ENCODE measurements at regions not wholly inside any gene's neighbourhood (a gene's known extent, or its start where the extent isn't known, plus 50 kb on each side); places are given as distances from the start of the nearest gene placed in this dataset.

DNA sequence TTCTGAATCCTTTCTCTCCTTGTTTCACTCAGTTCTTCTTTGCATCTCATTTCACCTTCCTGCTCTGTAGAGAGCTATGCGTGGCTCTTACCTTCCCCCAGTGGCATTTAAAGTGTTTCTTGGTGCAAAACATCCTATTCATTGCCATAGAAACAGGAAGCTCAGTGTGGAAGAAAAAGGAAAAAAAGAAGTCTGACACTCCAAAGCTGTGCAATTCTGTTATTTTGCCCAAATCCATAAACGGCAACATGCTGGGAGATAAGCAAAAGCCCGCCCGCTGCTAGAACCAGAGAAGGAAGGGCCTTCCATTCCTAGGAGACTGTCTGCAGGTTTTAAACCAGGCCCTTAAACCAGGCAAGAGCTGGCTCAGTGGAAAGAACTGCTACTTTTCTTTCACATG is 247.1 kb downstream of the HIVEP2 start:
- H3K36me3 ChIP-seq (ENCODE audit: control insufficient read depth in 2 of 2, insufficient read depth in 2 of 2, low read length in 2 of 2): no peaks in the 10 kb centered on the region
- H3K27me3 ChIP-seq (ENCODE audit: control insufficient read depth in 1 of 2, insufficient read depth in 2 of 2, low read length in 2 of 2): peaks cover 0 to 2% of the 10 kb centered on the region in 2 donors
- no peak overlapping the region for H3K9ac ChIP-seq (ENCODE audit: low read length in 2 of 2)
- H3K4me1 ChIP-seq (ENCODE audit: control insufficient read depth, insufficient read depth, low read length): peaks cover 24% of the 10 kb centered on the region
- no peak overlapping the region for H3K27ac ChIP-seq (ENCODE audit: low read length)
- no peak overlapping the region for H3K4me3 ChIP-seq (ENCODE audit: low read length in 2 of 2)
- H3K9me3 ChIP-seq (ENCODE audit: control insufficient read depth in 2 of 2, low read length in 2 of 2): no peaks in the 10 kb centered on the region

- H3K27ac ChIP-seq (ENCODE audit: low read length): no peak overlapping the region
- peaks cover 24% of the 10 kb centered on the region for H3K4me1 ChIP-seq (ENCODE audit: control insufficient read depth, insufficient read depth, low read length)
- no peaks in the 10 kb centered on the region for H3K9me3 ChIP-seq (ENCODE audit: control insufficient read depth in 2 of 2, low read length in 2 of 2)
- no peaks in the 10 kb centered on the region for H3K36me3 ChIP-seq (ENCODE audit: control insufficient read depth in 2 of 2, insufficient read depth in 2 of 2, low read length in 2 of 2)
- no peak overlapping the region for H3K4me3 ChIP-seq (ENCODE audit: low read length in 2 of 2)
- peaks cover 0 to 2% of the 10 kb centered on the region in 2 donors for H3K27me3 ChIP-seq (ENCODE audit: control insufficient read depth in 1 of 2, insufficient read depth in 2 of 2, low read length in 2 of 2)
- no peak overlapping the region for H3K9ac ChIP-seq (ENCODE audit: low read length in 2 of 2)
These were observed 246.2 kb downstream of the HIVEP2 start for GRCh38 chr6:142698751-142699150.

DNA sequence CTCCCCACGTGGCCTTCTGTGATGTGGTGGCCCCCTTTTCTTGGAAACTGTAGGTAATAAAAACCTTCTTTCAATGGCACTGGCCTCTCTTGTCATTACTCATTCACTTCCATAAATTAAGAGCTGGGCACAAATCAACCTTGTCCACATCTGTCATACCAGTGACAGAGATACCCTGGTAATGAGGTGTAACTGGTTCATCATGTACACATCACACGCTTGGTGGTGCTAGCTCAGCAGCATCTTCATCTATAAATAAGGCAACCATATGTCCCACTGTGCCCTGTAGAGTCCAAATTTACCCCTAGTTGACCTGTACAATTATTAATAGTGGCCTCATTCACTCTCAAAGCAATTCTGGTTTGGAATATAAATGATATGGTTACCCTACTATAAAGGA is 245.6 kb downstream of the HIVEP2 start:
- H3K36me3 ChIP-seq (ENCODE audit: control insufficient read depth in 2 of 2, insufficient read depth in 2 of 2, low read length in 2 of 2): no peaks in the 10 kb centered on the region
- no peak overlapping the region for H3K27ac ChIP-seq (ENCODE audit: low read length)
- H3K9ac ChIP-seq (ENCODE audit: low read length in 2 of 2): no peak overlapping the region
- H3K27me3 ChIP-seq (ENCODE audit: control insufficient read depth in 1 of 2, insufficient read depth in 2 of 2, low read length in 2 of 2): peaks cover 0 to 2% of the 10 kb centered on the region in 2 donors
- no peaks in the 10 kb centered on the region for H3K9me3 ChIP-seq (ENCODE audit: control insufficient read depth in 2 of 2, low read length in 2 of 2)
- peaks cover 21% of the 10 kb centered on the region for H3K4me1 ChIP-seq (ENCODE audit: control insufficient read depth, insufficient read depth, low read length)
- H3K4me3 ChIP-seq (ENCODE audit: low read length in 2 of 2): no peak overlapping the region

- Histone ChIP-seq H3K4me3 (ENCODE audit: low read length in 2 of 2) (no peak overlapping the region), H3K9me3 (ENCODE audit: control insufficient read depth in 2 of 2, low read length in 2 of 2) (no peaks in the 10 kb centered on the region), H3K27me3 (ENCODE audit: control insufficient read depth in 1 of 2, insufficient read depth in 2 of 2, low read length in 2 of 2) (peaks cover 0 to 2% of the 10 kb centered on the region in 2 donors), H3K9ac (ENCODE audit: low read length in 2 of 2) (no peak overlapping the region), H3K36me3 (ENCODE audit: control insufficient read depth in 2 of 2, insufficient read depth in 2 of 2, low read length in 2 of 2) (no peaks in the 10 kb centered on the region), H3K4me1 (ENCODE audit: control insufficient read depth, insufficient read depth, low read length) (peaks cover 16% of the 10 kb centered on the region), H3K27ac (ENCODE audit: low read length) (no peak overlapping the region)
These were observed 244.9 kb downstream of the HIVEP2 start for GRCh38 chr6:142700032-142700431.

- H3K27ac ChIP-seq (ENCODE audit: low read length): no peak overlapping the region
- peaks cover 9% of the 10 kb centered on the region for H3K4me1 ChIP-seq (ENCODE audit: control insufficient read depth, insufficient read depth, low read length)
These were observed 244.2 kb downstream of the HIVEP2 start for GRCh38 chr6:142700671-142701312.

More at GRCh38 chr6:142700671-142701312, 244.2 kb downstream of the HIVEP2 start:
- Histone ChIP-seq H3K36me3 (ENCODE audit: control insufficient read depth in 2 of 2, insufficient read depth in 2 of 2, low read length in 2 of 2) (no peaks in the 10 kb centered on the region), H3K4me3 (ENCODE audit: low read length in 2 of 2) (no peak overlapping the region), H3K9me3 (ENCODE audit: control insufficient read depth in 2 of 2, low read length in 2 of 2) (no peaks in the 10 kb centered on the region), H3K27me3 (ENCODE audit: control insufficient read depth in 1 of 2, insufficient read depth in 2 of 2, low read length in 2 of 2) (peaks cover 0 to 2% of the 10 kb centered on the region in 2 donors), H3K9ac (ENCODE audit: low read length in 2 of 2) (no peak overlapping the region)

Measured in stomach smooth muscle (tissue), 2 donors.